NCI-H1436 treated with DMSO at 0.1 percent for 48 hours (cell line): ENCODE measurements at regions not wholly inside any gene's neighbourhood (a gene's known extent, or its start where the extent isn't known, plus 50 kb on each side); places are given as distances from the start of the nearest gene placed in this dataset.

ENCODE experiments used
- DNase-seq: peaks from one replicate; lab custom pipeline; 2025; lab: John Stamatoyannopoulos, UW

DNA sequence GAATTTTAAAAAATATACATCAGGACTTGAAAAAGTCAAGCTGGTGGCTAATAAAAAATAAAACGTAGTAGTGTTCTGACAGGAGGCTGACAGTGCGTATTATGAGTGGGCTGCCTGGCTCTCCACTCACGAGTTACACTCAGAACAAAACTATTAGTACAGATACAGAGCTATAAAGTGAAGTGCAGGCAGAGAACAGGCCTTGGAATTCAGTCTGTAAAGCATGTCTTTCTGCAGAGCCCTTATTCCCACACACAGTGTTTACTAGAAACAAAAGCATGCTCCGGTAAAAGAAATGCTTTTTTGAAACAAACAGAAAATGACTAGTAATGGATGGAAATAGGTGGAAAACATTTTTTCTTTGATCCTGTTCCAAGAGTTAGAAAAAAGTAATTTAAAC is 334.7 kb downstream of the DIRAS2 start:
- no peak for DNase-seq

DNA sequence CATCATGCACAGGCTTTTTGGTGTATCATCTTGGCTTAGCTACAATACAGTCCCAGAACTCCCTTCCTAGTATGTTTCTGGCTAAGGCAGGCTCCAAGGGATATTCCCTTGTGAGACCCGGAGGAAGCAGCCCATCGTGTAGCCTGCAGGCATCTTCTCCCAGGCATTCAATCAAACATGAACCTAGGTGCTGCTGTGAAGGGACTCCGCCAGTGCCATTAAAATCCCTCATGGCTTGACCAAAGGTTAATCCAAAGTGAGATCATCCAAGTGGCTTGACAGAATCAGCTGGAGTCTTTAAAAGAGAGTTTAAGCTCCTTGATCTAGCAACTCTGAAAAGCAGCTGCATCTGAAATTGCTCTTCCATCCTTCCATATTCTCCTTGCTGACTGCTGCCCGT is 333.9 kb downstream of the DIRAS2 start:
- no peak for DNase-seq

DNA sequence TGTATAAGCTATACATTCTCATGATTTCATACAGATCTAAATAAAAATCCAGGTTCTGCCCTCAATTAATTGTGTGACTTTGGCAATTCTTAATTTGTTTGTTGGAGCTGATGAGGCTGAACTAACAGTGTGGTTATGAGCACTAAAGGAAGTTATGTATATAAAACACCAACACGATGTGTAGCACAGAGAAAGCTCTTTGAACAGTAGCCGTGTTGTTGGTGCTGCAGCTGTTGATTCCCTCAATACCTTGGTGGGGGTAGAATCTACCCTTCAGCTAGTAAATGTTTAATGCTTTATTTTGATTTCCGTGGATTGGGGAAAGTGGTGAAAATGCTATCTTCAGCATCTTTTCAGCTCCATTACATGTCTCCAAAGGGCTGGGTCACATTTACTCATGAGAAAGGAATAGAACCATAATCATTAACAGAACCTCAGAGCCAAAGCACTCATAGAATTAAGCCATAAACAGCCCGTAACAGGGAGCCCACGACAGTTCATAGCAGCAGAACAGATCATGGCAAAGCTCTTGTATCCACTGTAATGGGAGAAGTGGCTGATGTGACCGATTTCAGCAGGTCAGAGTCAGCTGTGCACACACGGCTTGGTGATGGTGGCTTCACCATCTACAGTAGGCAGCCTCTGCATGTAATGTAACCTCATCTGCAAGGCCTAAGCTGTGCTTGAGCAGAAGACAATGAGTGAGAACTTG is 332.7 kb downstream of the DIRAS2 start:
- no peak for DNase-seq

DNA sequence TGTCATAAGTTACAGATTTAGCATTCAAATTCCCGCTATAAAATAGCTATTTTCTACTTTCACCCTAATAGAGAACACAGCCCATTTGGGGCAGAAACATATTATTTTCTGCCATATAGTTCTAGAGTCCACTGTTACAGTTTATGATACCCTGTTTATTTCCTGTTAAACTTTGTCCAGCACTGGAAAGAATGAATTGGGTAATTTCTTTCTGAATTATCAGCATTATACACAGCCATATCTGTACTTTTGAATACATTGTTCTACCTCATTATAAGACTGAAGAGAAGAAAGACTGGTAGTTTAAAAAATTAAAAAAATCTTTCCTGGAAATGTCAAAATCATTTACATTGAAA is 332.1 kb downstream of the DIRAS2 start:
- DNase-seq: no peak

DNA sequence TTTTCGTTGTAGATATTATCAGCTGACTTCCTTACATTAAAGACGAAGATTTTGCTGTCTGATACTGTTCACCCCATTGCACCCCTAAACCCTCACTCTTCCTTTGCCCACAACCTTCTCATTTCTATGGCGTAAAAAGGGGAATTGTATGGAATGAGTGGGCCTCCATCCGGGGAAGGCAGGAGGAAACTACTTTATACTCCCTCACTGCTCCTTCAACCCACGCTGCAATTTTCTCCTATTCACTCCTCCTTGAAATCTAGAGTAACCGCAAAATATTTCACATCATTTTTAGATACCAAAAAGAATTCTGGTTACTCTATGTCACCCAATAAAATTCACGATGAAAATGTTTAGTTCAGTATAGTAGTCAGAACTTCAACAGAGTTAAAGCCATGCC is 330.8 kb downstream of the DIRAS2 start:
- no peak for DNase-seq

DNA sequence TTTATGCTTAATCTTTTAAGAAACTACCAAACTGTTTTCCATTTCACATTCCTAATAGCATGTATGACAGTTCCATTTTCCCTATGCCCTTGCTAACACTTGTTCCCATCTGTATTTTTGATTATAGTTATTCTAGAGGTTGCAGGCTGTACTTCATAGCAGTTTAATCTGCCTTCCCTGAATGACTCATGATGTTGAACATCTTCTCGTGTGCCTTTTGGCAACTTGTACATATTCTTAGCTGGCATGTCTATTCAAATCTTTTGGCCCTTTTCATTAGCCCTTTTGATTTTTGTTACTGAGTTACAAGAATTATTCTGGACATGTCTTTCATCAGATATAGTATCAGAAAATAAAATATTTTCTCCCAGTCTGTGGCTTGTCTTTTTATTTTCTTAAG is 320.3 kb downstream of the DIRAS2 start:
- DNase-seq: no peak

DNA sequence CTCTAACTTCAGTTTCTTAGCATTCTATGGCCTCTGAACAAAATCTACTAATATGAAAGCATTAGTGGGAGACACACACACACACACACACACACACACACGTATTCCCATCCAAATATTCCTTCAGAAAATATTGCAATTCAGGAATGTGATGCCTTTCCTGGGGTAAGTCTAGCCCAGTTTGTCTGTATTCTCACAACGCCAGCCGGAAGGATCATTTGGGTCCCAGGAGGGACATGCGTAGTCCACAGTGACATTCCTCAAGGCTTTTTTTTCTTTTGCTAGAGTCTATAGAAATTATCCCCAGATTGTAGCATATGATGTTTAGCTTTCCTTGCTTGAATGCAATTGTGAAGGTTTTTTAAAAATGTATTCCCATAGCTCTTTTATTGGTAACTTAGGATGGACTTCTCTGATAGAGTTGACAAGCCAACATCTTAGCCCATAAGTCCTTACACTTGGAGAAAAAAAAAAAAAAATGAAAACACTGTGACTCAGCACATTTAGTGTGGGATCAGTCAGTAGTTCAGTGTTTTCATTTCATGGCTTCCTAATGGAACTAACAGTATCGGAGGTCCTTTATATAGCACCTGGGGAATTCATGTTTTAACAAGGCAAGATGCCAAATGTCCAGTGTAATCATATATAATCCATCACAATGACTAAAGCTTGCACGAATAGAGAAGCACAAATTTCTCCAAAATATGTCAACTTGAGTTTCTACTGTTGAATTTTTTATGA is 316.5 kb downstream of the DIRAS2 start:
- no peak for DNase-seq

DNA sequence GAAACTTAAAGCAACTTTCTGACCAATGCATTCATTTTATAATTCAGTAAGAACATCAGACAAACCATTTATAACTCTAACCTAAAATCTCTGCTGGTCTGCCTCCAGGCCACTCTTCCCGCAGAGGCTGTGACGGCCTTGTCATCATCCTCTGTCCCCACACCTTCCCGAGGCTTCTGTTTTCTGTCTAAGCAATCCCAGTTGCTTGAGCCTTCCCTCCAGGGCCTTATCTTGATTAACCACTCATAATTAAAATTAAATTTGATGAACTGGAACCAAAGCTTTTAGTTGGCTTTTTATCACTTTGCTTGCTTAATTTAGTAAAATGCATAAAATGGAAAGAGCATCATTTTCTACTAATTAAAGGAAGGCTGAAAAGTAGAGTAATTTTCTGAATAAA is 312.4 kb downstream of the DIRAS2 start:
- DNase-seq: no peak

DNA sequence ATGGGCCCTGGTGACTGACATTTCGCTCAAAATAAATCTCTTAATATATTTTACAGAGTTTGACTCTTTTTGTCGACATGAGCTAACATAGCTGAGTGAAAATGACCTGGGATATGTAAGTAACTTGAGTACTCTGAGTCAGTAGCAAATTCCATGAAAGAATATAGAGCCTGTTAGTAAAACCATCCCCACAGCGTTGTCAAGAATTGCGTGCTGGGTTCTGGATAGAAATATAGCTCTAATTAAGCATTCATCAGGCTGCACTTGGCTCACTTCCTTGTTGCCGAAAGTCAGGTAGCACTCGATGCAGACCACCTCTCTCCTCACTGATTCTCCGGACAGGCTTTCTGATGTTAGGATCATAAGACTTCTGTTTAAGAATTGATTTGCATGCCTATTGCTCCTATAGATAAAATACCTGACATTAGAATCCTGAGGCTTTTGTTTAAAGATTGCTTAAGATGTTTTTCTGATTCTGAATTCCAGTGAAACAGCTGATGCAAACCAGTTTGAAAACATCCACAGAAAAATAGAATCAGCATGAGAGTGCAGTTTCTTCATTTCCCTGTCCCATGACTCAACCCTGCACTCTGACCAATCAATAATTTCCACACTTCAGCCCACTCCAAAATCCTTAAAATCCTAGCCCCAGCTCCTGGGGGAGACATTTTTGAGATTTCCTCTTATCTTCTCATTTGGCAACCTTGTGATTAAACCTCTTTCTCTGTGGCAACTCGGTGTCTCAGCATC is 310.6 kb downstream of the DIRAS2 start:
- no peak for DNase-seq

DNA sequence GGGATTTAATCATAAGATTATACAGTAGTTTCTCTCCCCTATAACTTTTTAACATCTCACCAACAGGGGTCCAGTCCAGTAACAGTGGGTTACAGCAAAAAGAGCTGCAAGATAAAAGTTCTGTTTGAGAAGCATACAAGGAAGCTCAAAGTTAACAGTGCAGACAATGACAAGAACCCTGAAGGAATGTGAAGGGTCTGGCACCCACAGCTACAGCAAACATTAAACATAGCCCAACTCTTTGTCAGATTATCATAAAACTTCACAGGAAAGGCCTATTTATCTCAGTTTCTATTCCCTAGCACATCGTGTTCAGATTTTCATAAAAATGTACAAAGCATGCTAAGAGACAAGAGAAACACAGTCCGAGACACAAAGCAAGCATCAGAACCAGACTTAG is 309.4 kb downstream of the DIRAS2 start:
- DNase-seq: no peak

DNA sequence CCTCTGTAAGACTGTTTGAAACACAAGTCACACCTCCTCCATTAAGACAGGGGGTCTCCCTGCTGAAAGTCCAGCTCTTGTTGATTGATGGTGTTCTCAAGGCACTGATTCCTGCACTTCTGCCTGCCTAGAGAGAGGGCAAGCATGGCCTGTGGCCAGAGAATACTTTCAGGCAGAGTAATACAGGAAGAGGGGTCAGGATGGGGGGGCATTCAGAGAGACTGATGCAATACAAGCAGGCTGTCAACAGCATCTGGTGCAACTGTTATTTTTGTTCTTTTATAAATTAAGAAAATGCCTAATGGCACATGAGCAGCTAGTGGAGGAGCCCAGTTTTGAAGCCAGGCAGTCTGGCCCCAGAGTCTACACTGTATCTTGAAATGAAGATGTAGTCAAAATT is 302.2 kb downstream of the DIRAS2 start:
- no peak for DNase-seq

DNA sequence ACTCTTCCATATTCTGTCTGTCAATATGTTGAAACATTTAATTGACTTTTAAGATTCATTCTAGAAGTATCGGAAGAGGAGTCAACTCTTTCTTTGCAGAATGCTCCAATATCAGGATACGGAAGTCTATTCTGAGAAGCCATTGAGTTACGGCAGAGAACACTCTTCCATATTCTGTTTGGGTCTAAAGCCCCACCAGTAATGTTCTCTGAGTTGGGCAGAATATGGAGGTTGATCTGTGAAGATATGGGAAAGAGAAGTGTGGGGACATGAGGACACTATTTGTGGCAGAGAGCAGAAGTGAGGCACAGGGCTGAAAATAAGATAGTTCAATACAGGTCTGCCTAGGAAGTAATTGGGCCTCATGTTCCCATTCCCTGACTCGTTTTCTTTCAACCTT is 300.0 kb downstream of the DIRAS2 start:
- no peak for DNase-seq

DNA sequence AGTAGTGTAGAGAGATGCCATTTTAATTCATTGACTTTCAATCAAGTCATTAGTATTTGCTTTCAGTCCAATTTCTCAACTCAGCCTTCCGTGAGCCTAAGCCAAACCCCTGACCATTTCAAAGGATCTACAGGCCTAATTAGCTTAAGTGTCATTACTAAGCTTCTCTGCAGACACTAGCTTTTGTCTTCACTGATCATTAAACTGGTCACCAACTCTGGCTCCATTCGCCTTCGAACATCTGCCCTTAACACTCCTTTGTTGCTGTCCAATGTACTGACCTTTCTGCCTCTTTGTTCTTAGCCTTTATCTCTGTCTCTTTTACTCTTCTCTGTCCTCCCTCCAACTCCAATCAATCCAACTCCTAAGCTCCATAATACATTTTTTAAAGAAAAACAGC is 299.3 kb downstream of the DIRAS2 start:
- no peak for DNase-seq

DNA sequence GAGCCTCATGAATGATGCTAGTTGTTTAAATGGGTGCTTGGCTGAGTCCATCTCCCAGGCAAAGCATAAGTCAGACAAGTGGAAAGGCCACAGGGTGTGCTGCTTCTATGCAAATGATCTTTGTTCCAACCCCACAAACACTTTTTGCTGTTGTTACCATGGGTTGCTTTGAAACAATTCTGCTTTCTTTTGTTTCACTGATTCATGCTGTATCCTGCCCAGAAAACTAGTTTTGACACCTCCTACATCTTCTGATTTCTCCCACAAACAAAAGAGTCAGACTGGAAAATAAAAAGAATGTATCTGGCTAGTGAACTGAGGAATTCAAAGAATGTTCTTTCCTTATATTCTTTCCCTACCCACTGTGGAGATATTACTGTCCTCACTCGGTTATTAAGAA is 298.6 kb downstream of the DIRAS2 start:
- no peak for DNase-seq

DNA sequence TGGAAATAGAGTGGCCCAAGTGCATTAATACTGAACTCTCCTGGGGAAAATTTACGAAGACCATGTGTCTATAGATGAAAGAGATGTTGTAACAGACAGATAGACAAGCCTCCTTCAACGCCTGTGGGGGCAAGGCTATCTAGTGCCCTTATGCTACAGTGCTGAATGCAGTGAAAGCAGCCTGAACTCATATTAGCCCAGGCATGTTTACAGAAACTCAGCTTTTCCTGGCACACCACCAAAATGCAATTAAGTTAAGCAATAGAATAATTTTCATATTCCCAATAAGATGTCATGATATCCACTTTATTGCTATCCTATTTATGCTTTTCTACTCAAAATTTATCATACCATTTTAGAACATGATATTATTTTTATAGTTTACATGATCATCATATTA is 277.0 kb downstream of the DIRAS2 start:
- no peak for DNase-seq

DNA sequence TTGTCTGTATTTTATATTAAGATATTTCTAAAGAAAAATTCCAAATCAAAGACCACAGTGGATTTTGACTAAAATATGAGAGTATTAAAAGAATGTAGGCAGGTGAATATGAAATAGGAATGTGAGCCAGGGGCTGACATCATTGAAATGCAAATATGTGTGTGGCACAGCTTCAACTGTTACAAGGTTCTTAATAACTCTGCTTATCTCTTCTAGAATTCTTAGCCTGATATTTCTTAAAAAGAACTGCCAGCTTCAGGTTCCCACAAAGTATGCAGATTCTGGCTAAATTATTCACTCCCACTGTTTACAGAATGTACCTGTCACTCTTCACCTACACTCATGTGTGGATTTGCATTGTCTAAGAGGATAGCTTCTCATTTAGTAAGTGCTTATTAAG is 274.4 kb downstream of the DIRAS2 start:
- DNase-seq: peak; percentile 30

DNA sequence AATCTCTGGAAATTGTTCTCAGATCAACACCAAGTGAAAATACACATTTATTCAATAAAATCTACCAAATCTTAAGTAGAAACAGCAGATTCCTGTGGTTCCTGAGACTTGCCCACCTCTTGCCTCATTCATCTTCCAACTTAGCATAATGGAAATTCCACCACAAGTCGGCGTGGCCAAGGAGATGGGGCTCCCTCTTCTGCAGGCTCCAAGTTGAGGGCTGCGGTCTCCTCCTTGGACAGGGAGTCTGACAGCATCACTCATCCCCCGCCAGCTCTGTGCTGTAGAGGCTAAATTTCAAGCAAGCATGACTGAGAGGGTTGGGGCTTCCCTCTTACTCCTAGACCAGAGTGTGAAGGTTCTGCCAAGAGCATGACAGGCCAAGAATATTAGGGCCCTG is 273.7 kb downstream of the DIRAS2 start:
- no peak for DNase-seq

DNA sequence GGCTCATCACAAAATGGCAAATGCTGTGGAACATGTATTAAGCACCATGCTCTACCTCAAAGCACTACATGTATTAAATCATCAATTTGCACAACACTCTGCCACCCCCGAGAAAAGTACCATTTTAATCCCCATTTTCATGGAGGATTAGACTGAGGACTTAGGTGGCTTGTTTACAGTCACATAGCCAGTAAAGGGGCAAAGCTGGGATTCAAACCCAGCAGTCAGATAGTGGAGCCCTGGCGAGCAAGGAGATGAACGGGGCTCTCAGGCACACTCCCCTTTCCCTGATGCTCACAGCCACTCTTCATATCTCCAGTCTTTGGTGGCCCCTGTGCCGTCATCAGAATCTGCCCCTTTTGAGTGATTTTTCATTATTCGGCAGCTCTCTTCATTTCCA is 262.9 kb downstream of the DIRAS2 start:
- no peak for DNase-seq

DNA sequence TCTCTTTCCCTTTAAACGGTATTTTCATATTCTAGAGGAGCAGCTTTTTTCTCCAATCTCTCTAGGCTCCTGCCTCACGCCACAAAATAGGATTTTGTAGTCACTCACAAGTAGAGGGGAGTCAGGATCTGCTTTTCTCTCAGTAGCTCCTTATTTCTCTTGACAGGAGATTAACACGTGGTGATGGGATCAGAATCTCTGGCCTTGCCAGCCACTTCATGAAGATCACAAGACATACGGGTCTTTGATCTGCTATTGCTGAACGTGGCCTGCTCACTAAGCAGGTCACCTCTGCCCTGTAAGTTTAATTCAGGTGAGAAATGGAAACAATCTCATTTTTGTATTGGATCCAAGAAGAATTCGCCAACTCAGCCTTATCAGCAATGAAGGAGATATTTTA is 257.5 kb downstream of the DIRAS2 start:
- DNase-seq: no peak

DNA sequence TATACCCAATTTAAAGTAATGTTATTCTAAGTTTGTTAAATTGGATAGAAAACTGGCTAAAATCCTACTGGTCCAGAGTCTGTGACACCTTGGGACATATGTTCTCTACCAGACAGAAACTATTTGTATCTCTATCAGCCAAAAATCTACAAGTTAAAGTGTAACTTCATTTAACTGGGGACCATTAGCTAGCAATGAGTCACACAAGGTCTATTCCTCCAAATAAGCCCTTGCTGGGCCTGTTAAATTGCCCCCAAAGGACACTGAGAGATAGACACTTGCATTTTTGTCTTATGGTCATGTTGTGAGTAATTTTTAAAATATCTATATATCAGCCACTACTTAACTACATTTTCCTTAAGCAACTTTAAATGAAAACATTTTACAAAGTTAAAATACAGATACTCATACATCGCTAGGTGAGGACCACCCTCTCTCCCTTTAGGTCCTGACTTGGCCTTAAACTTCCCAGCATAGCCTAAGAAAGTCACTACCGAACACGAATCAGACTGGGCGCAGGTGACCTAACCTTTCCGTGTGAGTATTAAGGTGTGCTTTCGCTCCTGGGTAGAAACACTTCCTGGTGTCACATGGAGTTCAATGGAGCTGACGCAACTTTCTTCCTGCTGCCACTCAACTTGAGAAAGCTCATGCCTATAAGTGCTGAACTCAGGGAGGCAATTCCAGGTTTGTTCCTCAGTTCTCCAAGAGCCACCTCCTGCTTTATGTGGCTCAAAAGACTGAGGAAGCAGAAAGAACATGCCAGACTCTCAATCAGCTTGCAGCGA is 249.1 kb downstream of the DIRAS2 start:
- DNase-seq: no peak

DNA sequence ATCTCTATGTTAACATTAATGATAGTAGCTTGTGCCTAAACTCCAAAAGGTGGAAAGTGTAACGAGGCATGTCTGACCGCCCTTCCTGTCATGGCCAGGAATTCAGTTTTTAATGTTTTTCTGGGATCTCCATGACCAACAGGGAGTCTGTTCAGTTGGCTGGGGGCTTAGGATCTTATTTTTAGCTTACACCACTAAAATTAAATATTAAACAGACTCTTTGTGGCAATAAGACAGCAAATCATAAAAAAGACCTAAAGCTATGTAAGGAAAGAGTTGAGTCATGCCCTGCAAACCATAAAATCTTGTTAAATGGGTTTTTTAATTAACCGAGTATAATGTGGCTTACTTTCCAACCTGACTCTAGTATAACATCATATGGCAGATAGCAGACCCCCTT is 247.8 kb downstream of the DIRAS2 start:
- DNase-seq: no peak

DNA sequence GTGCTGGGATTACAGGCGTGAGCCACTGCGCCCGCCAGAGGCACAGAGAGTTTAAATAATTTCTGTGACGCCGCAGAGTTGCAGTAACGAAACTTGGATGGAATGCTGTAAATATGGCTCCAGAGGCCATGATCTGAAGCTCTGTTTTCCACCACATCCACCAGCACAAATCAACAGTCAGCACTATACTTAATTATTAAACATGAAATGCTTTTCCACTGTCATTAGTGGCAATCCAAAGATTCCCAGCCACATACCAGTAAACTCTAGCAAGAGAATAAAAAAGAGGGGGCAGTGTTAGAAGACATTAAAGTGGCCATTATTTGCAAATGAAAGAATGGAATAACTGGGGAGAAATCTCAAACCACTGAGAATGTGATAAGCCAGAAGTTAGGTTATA is 242.5 kb downstream of the DIRAS2 start:
- DNase-seq: no peak

DNA sequence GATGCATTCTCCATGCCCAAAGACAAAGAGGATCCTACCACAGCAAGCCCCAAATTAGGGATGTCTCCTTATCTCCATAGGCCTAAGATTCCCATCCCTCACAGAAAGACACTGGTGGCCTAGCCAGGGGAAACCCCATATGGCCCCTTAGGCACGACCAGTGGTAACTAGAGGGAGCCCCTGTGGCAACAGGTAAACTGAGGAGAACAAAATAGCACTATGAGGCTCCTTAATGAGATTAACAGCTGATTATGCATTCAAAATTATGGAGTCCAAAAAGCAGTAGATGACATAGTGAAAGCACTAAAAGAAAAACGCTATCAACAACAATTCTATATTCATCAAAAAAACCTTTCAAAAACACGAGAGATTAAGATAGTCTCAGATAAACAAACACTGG is 234.0 kb downstream of the DIRAS2 start:
- DNase-seq: no peak
